ENCODE measurements at regions not wholly inside any gene's neighbourhood (a gene's known extent, or its start where the extent isn't known, plus 50 kb on each side); places are given as distances from the start of the nearest gene placed in this dataset.
"Not testable (repeated sequence)": the region's sequence is repeated elsewhere in the genome, so short reads cannot be mapped to it uniquely, and the experiment has no call there.

GRCh38 chr15:45810201-45810600, 175.4 kb downstream of the SQOR start:
- intact Hi-C loops (cut with DNase I): no loop called here
- Histone ChIP-seq H3K9me3 (no peaks in the 10 kb centered on the region), H3K4me1 (ENCODE audit: insufficient read depth) (no peaks in the 10 kb centered on the region)

GRCh38 chr15:45812200-45812599, 177.4 kb downstream of the SQOR start:
- Histone ChIP-seq H3K4me3 (no peak overlapping the region), H3K36me3 (no peaks in the 10 kb centered on the region), H3K9me3 (no peaks in the 10 kb centered on the region), H3K27me3 (no peaks in the 10 kb centered on the region), H3K27ac (no peak overlapping the region), H3K4me1 (ENCODE audit: insufficient read depth) (no peaks in the 10 kb centered on the region)
- 60 to 72% (median 68%) methylated on average over 4 of the region's 4 CpGs for WGBS, 3 donors
- no peak for TF ChIP-seq POLR2A (IDR thresholded peaks at IDR 0.05)
- no peak for TF ChIP-seq EP300 (IDR thresholded peaks at IDR 0.05)
- no peak for TF ChIP-seq CTCF (IDR thresholded peaks at IDR 0.05)
- no peak for DNase-seq
- intact Hi-C loops (cut with DNase I): no loop called here

More at GRCh38 chr15:45810201-45810600, 175.4 kb downstream of the SQOR start:
- no peak overlapping the region for H3K27ac ChIP-seq
- no peak for DNase-seq
- TF ChIP-seq POLR2A (IDR thresholded peaks at IDR 0.05) (no peak), CTCF (IDR thresholded peaks at IDR 0.05) (no peak), EP300 (IDR thresholded peaks at IDR 0.05) (no peak)
- H3K4me3 ChIP-seq: no peak overlapping the region
- no peaks in the 10 kb centered on the region for H3K27me3 ChIP-seq
- H3K36me3 ChIP-seq: no peaks in the 10 kb centered on the region
- 69 to 71% (median 70%) methylated on average over 7 of the region's 7 CpGs for WGBS, 3 donors

GRCh38 chr15:45817578-45817977, 182.7 kb downstream of the SQOR start:
- H3K36me3 ChIP-seq; intact Hi-C loops (cut with DNase I); H3K27me3 ChIP-seq; H3K4me3 ChIP-seq; H3K27ac ChIP-seq; H3K4me1 ChIP-seq (ENCODE audit: insufficient read depth); DNase-seq; H3K9me3 ChIP-seq: not testable (repeated sequence)
- WGBS, 3 donors: 54 to 81% (median 77%) methylated on average over 2 of the region's 2 CpGs

GRCh38 chr15:45821390-45821789, 186.6 kb downstream of the SQOR start:
- H3K27ac ChIP-seq: no peak overlapping the region
- no peaks in the 10 kb centered on the region for H3K9me3 ChIP-seq
- H3K4me3 ChIP-seq: no peak overlapping the region
- H3K27me3 ChIP-seq: no peaks in the 10 kb centered on the region
- no peak for DNase-seq
- intact Hi-C loops (cut with DNase I): no loop called here
- no peaks in the 10 kb centered on the region for H3K4me1 ChIP-seq (ENCODE audit: insufficient read depth)
- TF ChIP-seq EP300 (IDR thresholded peaks at IDR 0.05): no peak
- no peak for TF ChIP-seq CTCF (IDR thresholded peaks at IDR 0.05)
- no peak for TF ChIP-seq POLR2A (IDR thresholded peaks at IDR 0.05)
- 81 to 87% (median 82%) methylated on average over 3 of the region's 3 CpGs for WGBS, 3 donors
- H3K36me3 ChIP-seq: no peaks in the 10 kb centered on the region

GRCh38 chr15:45822968-45823367, 188.1 kb downstream of the SQOR start:
- H3K4me3 ChIP-seq; intact Hi-C loops (cut with DNase I): not testable (repeated sequence)

GRCh38 chr15:45827275-45827674, 192.4 kb downstream of the SQOR start:
- Histone ChIP-seq H3K4me3 (no peak overlapping the region), H3K9me3 (no peaks in the 10 kb centered on the region), H3K36me3 (no peaks in the 10 kb centered on the region), H3K4me1 (ENCODE audit: insufficient read depth) (no peaks in the 10 kb centered on the region), H3K27ac (no peak overlapping the region), H3K27me3 (no peaks in the 10 kb centered on the region)
- no peak for DNase-seq
- intact Hi-C loops (cut with DNase I): no loop called here
- WGBS, 3 donors: 27 to 44% (median 27%) methylated on average over 4 of the region's 4 CpGs
- TF ChIP-seq CTCF (IDR thresholded peaks at IDR 0.05) (no peak), POLR2A (IDR thresholded peaks at IDR 0.05) (no peak), EP300 (IDR thresholded peaks at IDR 0.05) (no peak)

More at GRCh38 chr15:45822968-45823367, 188.1 kb downstream of the SQOR start:
- not testable (repeated sequence) for H3K36me3 ChIP-seq; H3K4me1 ChIP-seq (ENCODE audit: insufficient read depth); H3K27me3 ChIP-seq; H3K9me3 ChIP-seq; DNase-seq; H3K27ac ChIP-seq
- 71 to 80% (median 77%) methylated on average over 4 of the region's 4 CpGs for WGBS, 3 donors
